ENCODE measurements at regions not wholly inside any gene's neighbourhood (a gene's known extent, or its start where the extent isn't known, plus 50 kb on each side); places are given as distances from the start of the nearest gene placed in this dataset.

DNA sequence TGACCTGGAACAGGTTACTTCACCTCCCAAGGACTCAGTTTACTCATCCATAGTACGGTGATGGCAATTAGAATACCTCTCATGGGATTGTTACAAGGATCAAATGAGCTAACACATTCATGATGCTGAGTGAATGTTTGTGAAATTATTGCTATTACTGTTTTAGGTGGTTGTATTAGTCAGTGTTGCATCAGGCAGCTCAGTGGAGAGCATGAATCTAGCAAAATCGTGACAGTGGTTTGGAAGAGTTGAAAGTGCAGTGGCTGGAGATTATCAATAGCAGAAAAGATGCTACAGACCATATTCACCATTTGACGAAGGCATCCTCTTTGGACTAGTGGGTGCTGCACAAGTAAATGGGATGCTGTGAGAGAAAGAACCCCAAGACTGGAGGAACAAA lies 50.4 kb upstream of the CTNNBL1 start:
- no peak for DNase-seq

GRCh38 chr20:37642246-37642645 lies 51.6 kb upstream of the CTNNBL1 start:
- DNase-seq = no peak

DNA sequence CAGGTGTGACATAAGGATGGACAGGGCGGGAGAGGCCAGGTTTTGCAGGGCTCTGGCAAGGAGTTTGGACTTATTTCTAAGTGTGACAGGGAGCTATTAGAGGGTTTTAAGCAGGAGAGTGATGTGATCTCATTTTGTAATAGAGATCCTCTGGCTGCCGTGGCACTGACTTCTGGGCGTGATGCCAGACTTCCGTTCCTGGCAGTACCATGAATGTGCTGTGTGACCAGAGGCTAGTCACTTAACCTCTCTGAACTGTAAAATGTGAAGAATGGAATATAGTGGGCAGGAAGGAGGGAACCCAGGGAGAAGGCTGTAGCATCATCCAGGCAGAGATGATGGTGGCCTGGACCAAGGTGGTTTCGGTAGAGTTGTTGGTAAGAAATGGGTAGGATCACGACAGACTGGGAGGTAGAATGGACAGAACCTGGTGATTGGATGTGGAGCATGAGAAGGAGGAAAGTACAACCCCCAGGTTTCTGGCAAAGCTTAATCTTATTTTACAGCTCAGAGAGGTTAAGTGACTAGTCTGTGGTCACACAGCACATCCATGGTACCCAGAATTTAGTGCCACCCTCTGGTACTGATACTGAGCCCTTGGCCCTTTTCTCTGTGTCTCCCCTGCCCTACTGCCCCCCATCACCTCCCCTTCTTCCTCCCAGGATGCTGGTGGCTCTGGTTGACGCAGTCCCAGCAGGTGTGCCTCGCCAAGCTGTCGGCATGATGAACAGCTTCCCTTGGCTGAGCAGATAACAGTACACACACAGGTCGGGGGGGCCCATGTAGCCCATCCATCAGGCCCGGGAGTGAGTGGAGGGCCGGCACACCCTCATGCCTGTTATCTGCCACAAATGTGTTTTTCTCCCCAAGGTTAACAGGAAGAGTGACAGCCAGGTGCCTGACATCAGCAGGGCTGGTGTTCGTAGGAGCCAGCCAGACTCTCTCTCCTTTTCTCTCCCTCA lies 52.9 kb upstream of the CTNNBL1 start:
- no peak for DNase-seq

GRCh38 chr20:37638527-37638926 lies 55.3 kb upstream of the CTNNBL1 start:
- no peak for DNase-seq

- DNase-seq = no peak
Measured at GRCh38 chr20:37636977-37637376, 56.9 kb upstream of the CTNNBL1 start.

DNA sequence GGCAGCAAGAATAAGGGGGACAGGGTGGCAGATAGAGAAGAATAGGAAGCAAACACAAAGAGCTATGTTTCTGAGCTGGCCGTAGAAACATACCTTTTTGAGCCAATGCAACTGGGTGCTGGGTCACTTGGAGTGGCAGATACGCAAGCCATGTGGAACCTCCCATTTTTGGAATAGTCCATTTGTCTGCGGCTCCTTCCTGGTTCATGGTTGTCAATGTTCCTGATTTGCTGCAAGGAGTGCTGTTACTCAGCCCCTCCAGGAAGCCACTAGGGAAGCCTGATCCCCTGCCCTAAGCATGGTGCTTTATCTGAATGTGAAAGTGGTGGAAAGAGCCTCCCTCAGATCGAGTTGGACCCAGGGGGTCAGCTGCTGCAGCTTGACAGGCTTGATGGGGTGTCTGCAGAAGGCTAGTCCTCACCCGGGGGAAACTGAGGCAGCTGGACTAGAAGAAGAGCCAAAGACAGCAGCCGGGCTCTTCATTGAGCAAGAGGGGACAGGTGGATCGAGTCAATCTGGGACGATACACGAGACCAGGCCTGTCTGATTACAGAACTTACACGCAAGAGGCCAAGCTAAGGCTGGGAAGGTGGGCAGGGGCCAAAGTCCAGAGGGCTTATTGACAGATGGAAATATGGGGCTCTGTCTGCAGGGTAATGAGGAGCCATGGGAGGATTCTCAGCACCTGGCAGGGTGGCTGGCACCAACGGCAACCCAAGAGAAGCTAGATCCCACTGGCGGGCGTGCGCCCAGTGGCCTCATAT lies 57.4 kb upstream of the CTNNBL1 start:
- DNase-seq = no peak

GRCh38 chr20:37630993-37631392 lies 62.8 kb upstream of the CTNNBL1 start:
- DNase-seq = no peak

DNA sequence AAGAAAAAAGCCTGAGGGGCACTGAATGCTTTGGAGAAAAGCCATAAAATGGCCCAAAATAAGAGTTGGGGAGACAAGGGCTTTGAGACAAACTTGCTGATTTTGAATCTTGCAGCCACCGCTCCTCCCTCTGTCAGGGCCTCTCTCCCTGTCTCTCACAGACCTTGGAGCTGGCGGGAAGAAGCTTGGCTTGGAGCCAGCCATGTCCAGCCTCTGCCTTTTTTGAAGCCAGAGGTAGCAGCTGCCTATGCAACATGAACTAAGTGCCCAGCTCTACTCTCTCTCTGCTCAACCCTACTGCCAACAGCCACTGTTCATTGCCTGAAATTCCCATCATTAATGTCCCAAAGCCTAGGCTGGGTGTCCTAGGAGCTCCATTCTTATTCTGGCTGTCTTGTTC lies 63.7 kb upstream of the CTNNBL1 start:
- no peak for DNase-seq

DNA sequence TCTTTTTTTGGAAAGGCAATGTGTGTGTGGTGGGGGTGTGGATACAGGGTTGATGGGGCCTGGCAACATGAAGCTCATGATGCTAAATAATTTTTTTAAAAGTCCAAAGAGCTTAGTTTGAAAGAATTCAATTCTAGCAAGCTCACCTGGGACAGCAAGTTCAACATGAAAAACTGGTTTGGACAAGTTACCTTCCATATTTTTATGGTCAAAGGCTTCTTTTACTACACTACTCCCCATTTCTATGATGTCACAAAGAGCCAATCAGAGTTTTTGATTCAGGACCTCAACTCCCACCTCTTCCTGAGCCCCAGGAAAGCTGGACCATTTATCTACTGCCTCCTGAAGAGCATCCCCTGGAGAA lies 66.1 kb upstream of the CTNNBL1 start:
- no peak for DNase-seq

GRCh38 chr20:37627060-37627766 lies 66.6 kb upstream of the CTNNBL1 start:
- DNase-seq = peak in 6 of 56 donors; percentile 4 to 22 (median 6)

DNA sequence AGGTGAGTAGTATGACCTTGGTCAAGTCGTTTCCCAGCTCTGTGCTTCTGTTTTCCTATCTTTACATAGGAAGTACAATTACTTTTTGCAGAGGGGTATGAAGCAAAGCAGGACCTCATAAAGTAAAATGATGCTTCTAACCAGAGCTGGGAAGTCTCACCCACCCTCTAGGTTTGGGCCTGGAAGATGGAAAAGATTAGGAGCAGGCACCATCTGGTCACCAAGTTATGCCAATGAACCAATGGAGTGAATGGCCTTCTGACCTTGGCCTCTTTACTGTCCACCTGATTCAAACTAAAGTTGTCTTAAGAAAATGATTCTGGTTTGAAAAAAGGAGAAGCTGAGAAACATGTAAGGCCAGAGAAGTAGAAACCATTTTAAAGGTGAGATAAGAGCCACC lies 68.9 kb upstream of the CTNNBL1 start:
- DNase-seq = no peak

- no peak for DNase-seq
Measured at GRCh38 chr20:37622728-37623127, 71.1 kb upstream of the CTNNBL1 start.

GRCh38 chr20:37619496-37619895 lies 74.3 kb upstream of the CTNNBL1 start:
- no peak for DNase-seq

DNA sequence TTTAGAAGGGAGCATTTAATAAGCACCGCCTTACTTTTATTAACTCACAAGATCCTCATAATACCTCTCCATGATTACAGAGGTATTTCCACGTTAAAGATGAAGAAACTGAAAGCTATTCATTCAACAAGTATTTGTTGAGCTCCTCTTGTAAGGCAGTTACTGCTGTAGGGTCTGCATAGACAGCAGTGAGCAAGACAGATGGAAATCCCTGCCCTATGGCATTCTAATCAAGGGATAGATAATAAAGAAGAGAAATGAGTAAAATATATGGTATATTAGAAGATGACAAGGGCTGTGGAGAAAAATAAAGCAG lies 77.8 kb upstream of the CTNNBL1 start:
- no peak for DNase-seq

GRCh38 chr20:37615340-37616109 lies 78.3 kb upstream of the CTNNBL1 start:
- DNase-seq = peak in 2 of 56 donors; percentile 14 to 16

GRCh38 chr20:37611852-37612251 lies 82.0 kb upstream of the CTNNBL1 start:
- DNase-seq = no peak

- no peak for DNase-seq
Measured at GRCh38 chr20:37611346-37611745, 82.5 kb upstream of the CTNNBL1 start.

DNA sequence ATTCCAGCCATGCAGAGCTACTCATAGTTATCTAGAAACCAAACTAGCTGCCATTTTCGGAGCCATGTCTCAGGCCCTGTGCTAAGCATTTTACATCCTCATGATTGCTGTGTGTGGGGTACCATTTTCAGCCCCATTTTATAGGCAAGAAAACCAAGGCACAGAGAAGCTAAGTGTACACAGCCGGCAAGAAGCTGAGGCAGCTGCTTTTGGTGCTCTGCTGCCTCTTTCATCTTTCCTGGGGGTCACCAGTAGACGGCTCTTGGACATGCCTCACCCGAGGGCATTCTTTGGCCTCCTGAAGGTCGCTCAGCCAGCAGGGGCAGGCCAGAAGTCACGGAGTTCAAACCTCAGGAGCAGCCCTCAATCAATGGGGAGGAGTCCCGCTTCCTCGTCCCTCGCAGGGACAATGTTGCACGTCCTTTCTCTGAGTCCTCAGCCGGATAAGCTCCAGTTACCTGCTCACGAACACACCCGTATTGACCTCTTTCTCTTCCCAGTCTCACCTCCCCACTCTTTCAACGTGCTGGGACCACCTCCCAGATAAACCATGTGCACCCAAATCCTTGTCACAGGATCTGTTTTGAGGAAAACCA lies 82.6 kb upstream of the BLCAP start:
- no peak for DNase-seq

GRCh38 chr20:37602634-37603033 lies 75.0 kb upstream of the BLCAP start:
- DNase-seq = no peak

- no peak for DNase-seq
Measured at GRCh38 chr20:37600486-37600885, 72.8 kb upstream of the BLCAP start.
